Activated naive CD4-positive, alpha-beta T cell treated with anti-CD3 and anti-CD28 coated beads for 36 hours (primary cell): ENCODE measurements at regions not wholly inside any gene's neighbourhood (a gene's known extent, or its start where the extent isn't known, plus 50 kb on each side); places are given as distances from the start of the nearest gene placed in this dataset.

Experiments
- CTCF ChIA-PET: fragments of 350-600 bp; sonication (Branson Sonifier 250); formaldehyde crosslinking; loops from one replicate; lab custom pipeline; 2021; ENCODE audit warnings: antibody characterized with exemption; lab: Charles Lee
- DNase-seq: peaks from one replicate; pipeline ENCODE4 v3.0.0-alpha.2; 2020
- H3K27ac Mint-ChIP-seq: one replicate; pipeline ENCODE4 v1.8.0; 2021; ENCODE audit warnings: mild to moderate bottlenecking, mixed read lengths
- H3K27me3 Mint-ChIP-seq: one replicate; pipeline ENCODE4 v1.8.0; 2021; ENCODE audit warnings: low read depth, mixed read lengths
- H3K36me3 Mint-ChIP-seq: one replicate; pipeline ENCODE4 v1.8.0; 2021; ENCODE audit warnings: low read depth, mixed read lengths
- H3K4me1 Mint-ChIP-seq: one replicate; pipeline ENCODE4 v1.8.0; 2021; ENCODE audit warnings: low read depth, mixed read lengths
- H3K4me3 Mint-ChIP-seq: one replicate; pipeline ENCODE4 v1.8.0; 2021; ENCODE audit warnings: mild to moderate bottlenecking, moderate library complexity, mixed read lengths
- H3K9me3 Mint-ChIP-seq: one replicate; pipeline ENCODE4 v1.8.0; 2021; ENCODE audit warnings: mixed read lengths
- intact Hi-C: fragments of 100-400 bp; cut with micrococcal nuclease; formaldehyde crosslinking; loops from one replicate; pipeline ENCODE4 v1.15.1; 2023

DNA sequence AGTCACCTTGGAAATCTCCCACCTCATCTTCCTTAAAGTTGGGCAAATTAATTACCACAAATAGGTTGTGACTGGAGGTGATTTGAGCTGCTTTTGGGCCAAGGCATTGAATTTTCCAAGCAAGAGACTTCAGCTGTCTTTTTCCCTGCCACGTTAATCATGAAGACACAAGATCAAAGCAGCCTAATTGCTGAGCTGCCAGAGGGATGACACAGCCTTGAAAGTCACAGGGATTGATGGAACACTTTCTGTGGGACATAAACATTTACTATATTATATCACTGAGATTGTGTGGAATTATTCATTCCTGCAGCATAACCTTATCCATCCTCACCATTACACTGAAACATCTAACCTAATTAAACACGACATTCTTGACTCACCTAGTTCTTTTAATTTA, 172.2 kb downstream of the FAM170A start:
- Mint-ChIP-seq H3K27ac (no peak overlapping the region), H3K36me3 (no peaks in the 10 kb centered on the region), H3K9me3 (no peaks in the 10 kb centered on the region), H3K27me3 (no peaks in the 10 kb centered on the region), H3K4me3 (no peak overlapping the region), H3K4me1 (no peaks in the 10 kb centered on the region)
- CTCF ChIA-PET: no interaction called here
- DNase-seq: no peak
- intact Hi-C loops: no loop called here

DNA sequence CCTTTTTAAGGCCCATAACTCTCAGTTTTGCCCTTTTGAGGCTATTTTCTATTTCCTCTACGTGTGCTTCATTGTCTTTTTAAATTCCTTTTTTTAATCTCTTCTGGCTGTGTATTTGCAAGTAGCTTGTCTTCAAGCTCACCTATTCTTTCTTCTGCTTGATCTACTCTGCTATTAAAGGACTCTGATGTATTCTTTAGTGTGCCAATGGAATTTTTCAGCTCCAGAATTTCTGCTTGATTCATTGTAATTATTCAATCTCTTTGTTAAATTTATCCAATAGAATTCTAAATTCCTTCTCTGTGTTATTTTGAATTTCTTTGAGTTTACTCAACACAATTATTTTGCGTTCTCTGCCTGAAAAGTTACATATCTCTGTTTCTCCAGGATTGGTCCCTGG, 178.7 kb downstream of the FAM170A start:
- H3K27ac Mint-ChIP-seq: no peak overlapping the region
- DNase-seq: no peak
- CTCF ChIA-PET: no interaction called here
- no peaks in the 10 kb centered on the region for H3K4me1 Mint-ChIP-seq
- H3K9me3 Mint-ChIP-seq: peaks cover 6% of the 10 kb centered on the region
- intact Hi-C loops: no loop called here
- H3K36me3 Mint-ChIP-seq: no peaks in the 10 kb centered on the region
- H3K4me3 Mint-ChIP-seq: no peak overlapping the region
- no peaks in the 10 kb centered on the region for H3K27me3 Mint-ChIP-seq

DNA sequence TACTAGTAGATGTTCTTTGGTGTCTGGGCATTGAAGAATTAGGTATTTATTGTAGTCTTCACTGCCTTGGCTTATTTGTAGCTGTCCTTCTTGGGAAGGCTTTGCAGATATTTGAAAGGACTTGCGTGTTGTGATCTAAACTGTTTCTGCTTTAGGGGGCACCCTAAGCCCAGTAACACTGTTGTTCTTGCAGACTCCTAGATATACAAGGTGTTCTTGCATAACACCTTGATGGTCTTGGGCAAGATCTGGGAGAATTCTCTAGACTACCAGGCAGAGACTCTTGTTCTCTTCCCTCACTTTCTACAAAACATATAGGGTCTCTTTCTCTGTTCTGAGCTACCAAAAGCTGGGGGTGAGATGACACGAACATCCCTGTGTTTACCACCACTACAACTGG, 179.1 kb downstream of the FAM170A start:
- intact Hi-C loops: no loop called here
- Mint-ChIP-seq H3K27me3 (no peaks in the 10 kb centered on the region), H3K36me3 (no peaks in the 10 kb centered on the region), H3K9me3 (peaks cover 6% of the 10 kb centered on the region), H3K27ac (no peak overlapping the region), H3K4me1 (no peaks in the 10 kb centered on the region), H3K4me3 (no peak overlapping the region)
- CTCF ChIA-PET: no interaction called here
- no peak for DNase-seq

DNA sequence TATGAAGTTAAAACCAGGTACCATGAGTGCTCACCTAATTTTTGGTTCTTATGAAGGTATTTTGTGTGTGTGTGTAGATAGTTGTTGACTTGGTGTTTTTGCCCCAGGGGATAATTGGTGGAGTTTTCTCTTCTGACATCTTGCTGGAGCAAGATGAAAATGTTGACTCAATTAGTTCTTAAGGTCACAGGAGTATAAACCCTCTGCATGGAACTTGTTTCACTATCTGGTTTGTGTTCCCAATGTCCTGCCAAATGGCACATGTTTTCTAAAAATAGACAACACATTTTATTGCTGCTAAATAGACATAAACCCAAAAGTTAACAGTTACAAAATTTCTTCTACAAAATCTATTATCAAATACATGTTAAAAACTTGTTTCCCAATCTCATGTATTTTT, 180.9 kb downstream of the FAM170A start:
- no peaks in the 10 kb centered on the region for H3K36me3 Mint-ChIP-seq
- peaks cover 6% of the 10 kb centered on the region for H3K9me3 Mint-ChIP-seq
- CTCF ChIA-PET: no interaction called here
- intact Hi-C loops: no loop called here
- H3K4me1 Mint-ChIP-seq: no peaks in the 10 kb centered on the region
- H3K4me3 Mint-ChIP-seq: no peak overlapping the region
- H3K27me3 Mint-ChIP-seq: no peaks in the 10 kb centered on the region
- H3K27ac Mint-ChIP-seq: no peak overlapping the region
- no peak for DNase-seq

DNA sequence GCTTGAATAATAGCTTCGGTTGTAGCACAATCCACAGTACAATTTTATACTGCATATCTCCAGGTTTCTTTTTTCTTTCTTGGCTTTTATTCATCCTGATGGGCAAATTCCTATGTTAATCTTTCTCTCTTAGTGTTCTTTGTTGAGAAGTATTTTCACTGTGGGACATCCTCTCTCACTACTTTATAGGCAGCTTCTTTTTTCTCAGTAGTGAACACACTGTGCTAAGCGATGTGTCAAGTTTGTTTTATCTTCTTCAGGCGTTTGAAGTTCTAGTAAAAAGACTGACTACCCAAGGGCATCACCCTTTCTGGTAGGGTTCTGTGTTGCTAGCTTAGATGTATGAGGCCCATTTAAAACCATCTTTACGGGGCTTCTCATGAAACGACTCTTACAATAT, 182.1 kb downstream of the FAM170A start:
- no peaks in the 10 kb centered on the region for H3K4me1 Mint-ChIP-seq
- intact Hi-C loops: no loop called here
- CTCF ChIA-PET: no interaction called here
- H3K27ac Mint-ChIP-seq: no peak overlapping the region
- H3K4me3 Mint-ChIP-seq: no peak overlapping the region
- H3K9me3 Mint-ChIP-seq: peaks cover 6% of the 10 kb centered on the region
- H3K27me3 Mint-ChIP-seq: no peaks in the 10 kb centered on the region
- no peak for DNase-seq
- no peaks in the 10 kb centered on the region for H3K36me3 Mint-ChIP-seq

DNA sequence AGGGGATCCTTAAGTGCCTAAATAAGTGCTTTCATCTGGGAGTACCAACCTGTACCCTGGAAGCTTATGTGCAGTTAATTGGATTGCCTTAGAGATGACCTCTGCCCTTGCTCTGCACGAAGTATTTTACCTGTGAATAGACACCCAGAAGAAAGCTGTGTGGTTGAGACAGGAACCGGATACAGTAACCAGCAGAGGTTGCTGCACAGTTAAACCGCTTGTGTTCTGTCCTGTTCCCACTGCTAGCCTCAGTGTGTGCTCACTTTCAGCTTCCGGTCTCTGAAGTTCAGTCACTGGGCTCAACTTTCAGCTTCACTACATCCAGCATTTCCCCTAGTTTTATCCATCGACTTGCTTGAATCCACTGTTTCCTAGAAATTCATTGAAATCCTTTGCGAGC, 185.3 kb downstream of the FAM170A start:
- CTCF ChIA-PET: no interaction called here
- intact Hi-C loops: no loop called here
- H3K36me3 Mint-ChIP-seq: no peaks in the 10 kb centered on the region
- no peak overlapping the region for H3K27ac Mint-ChIP-seq
- H3K4me1 Mint-ChIP-seq: no peaks in the 10 kb centered on the region
- H3K27me3 Mint-ChIP-seq: no peaks in the 10 kb centered on the region
- DNase-seq: no peak
- H3K9me3 Mint-ChIP-seq: peaks cover 2% of the 10 kb centered on the region
- H3K4me3 Mint-ChIP-seq: no peak overlapping the region

DNA sequence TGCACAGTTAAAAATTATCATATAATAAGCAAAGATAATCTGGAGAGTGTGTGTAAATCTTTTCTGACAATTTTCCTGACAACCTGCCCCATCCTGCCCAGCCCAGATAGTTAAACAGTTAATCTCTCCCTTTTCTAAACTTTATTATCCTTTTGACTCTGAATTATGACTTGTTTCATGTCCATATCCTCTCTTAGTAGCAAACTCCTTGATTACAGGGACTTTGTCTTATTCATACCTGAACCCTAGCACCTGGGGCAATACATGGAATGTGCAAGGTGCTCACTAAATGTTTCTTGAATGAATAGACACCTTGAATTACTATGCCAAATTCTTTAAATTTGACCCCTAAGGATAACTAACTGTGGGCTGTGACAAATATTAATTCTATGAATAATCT, 186.7 kb downstream of the FAM170A start:
- intact Hi-C loops: no loop called here
- Mint-ChIP-seq H3K27ac (no peak overlapping the region), H3K4me3 (no peak overlapping the region), H3K4me1 (no peaks in the 10 kb centered on the region), H3K36me3 (no peaks in the 10 kb centered on the region), H3K9me3 (peaks cover 2% of the 10 kb centered on the region), H3K27me3 (no peaks in the 10 kb centered on the region)
- CTCF ChIA-PET: no interaction called here
- DNase-seq: no peak

DNA sequence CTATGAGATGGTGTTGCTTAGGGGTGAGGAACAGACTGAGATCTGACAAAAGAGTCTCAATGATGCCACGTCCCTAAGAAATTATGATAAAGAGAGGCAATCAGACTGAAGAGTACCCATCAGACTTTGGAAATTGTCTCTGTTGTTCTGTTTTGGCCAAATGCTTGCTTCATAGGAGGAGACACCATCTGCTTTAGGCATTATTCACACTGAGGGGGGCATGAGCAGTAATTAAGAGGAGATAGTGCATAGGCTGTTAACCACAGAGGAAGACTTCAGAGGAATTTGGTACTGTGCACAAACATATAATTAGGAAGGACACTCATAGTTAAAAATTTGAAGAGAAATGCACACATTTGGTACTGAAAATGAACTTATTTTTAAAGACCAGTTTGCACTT, 190.7 kb downstream of the FAM170A start:
- Mint-ChIP-seq H3K27ac (no peak overlapping the region), H3K9me3 (peaks cover 2% of the 10 kb centered on the region), H3K4me3 (no peak overlapping the region), H3K36me3 (no peaks in the 10 kb centered on the region), H3K27me3 (no peaks in the 10 kb centered on the region), H3K4me1 (no peaks in the 10 kb centered on the region)
- intact Hi-C loops: no loop called here
- no peak for DNase-seq
- CTCF ChIA-PET: no interaction called here

DNA sequence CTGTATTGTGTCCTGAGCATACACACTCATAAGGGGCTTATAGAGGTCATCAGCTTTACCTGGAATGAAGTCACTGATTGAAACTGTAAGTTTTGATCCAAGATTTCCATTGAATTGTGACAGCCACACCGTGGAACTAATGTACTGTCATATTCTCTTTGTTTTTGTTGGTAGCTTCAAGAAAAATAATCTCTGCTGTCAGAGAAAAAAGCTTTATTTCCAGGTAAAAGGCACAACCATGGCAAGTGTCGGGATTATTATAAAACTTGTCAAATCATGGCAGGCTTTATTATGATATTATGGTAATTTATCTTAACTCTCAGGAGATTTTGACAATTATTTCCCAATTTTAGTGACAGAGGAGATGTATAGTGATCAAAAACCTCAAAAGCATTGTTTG, 191.2 kb downstream of the FAM170A start:
- CTCF ChIA-PET: interaction anchor here (0.6 kb wide), 1 partner anchor 146 kb away, joined by 4 read pairs; no protein-coding TSS in a partner anchor
- Mint-ChIP-seq H3K4me1 (no peaks in the 10 kb centered on the region), H3K36me3 (no peaks in the 10 kb centered on the region), H3K27ac (no peak overlapping the region), H3K27me3 (no peaks in the 10 kb centered on the region), H3K4me3 (no peak overlapping the region), H3K9me3 (peaks cover 2% of the 10 kb centered on the region)
- no peak for DNase-seq
- intact Hi-C loops: no loop called here

DNA sequence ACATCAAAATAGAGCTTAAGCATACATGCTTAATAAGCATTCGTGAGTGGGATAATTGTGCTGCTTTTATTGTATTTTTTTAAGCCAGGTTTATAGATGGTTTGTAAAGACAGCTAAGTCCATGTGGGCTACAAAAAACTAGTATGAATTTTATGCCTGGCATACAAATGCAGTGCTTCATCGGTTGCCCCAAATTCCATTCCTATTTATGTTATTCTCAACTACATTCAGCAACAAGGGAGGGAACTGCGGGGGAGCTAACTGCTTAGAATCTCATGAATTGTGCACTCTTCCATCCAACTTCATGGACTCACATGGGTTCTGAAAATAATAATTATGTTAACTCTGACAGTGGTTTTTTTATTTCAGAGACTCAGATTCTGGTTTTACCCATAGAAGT, 199.2 kb downstream of the FAM170A start:
- Mint-ChIP-seq H3K4me1 (no peaks in the 10 kb centered on the region), H3K27ac (no peak overlapping the region), H3K4me3 (no peak overlapping the region), H3K9me3 (no peaks in the 10 kb centered on the region), H3K36me3 (no peaks in the 10 kb centered on the region), H3K27me3 (no peaks in the 10 kb centered on the region)
- CTCF ChIA-PET: no interaction called here
- intact Hi-C loops: no loop called here
- no peak for DNase-seq

DNA sequence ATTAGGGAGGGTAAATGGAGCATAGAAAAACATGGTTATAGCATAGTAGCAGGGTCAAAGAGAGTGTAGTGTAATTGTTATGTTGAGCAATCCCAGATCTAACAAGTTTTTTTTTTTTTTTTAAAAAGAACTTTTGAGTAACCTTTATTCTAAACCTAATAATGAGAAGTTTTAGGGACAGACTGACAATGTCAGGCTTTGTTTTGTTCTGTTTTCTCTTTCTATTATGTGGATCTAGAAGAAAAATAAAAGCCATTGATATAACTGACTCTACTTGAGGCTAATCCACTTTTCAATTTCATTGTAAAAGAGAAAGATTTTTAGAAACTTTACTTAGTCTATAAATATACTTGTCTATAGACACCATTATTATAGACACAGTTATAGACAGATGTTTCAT, 200.0 kb downstream of the FAM170A start:
- no peaks in the 10 kb centered on the region for H3K4me1 Mint-ChIP-seq
- CTCF ChIA-PET: no interaction called here
- no peak overlapping the region for H3K27ac Mint-ChIP-seq
- no peaks in the 10 kb centered on the region for H3K9me3 Mint-ChIP-seq
- no peak overlapping the region for H3K4me3 Mint-ChIP-seq
- H3K27me3 Mint-ChIP-seq: no peaks in the 10 kb centered on the region
- intact Hi-C loops: no loop called here
- H3K36me3 Mint-ChIP-seq: no peaks in the 10 kb centered on the region
- DNase-seq: no peak

DNA sequence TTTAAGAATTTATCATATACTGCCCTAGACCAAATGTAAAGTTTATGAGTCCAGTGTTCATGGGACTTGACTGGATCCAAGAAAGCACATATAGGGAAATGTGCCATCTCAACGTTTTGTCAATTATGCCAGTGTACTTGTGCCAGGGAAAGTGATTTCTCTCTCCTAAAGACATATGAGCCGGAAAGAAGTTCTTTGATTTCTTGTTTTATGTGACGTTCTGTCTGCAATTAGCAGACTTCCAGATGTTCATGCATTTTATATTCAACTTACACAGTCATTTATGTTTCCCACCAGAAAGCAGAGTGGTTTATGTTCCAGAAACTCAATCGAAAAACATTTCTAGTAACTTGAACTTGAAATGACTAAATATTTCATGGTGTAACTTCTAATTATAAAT, 203.8 kb downstream of the FAM170A start:
- intact Hi-C loops: no loop called here
- H3K4me1 Mint-ChIP-seq: no peaks in the 10 kb centered on the region
- CTCF ChIA-PET: no interaction called here
- no peaks in the 10 kb centered on the region for H3K36me3 Mint-ChIP-seq
- no peak overlapping the region for H3K4me3 Mint-ChIP-seq
- no peaks in the 10 kb centered on the region for H3K27me3 Mint-ChIP-seq
- H3K27ac Mint-ChIP-seq: no peak overlapping the region
- DNase-seq: no peak
- H3K9me3 Mint-ChIP-seq: peaks cover 3% of the 10 kb centered on the region

DNA sequence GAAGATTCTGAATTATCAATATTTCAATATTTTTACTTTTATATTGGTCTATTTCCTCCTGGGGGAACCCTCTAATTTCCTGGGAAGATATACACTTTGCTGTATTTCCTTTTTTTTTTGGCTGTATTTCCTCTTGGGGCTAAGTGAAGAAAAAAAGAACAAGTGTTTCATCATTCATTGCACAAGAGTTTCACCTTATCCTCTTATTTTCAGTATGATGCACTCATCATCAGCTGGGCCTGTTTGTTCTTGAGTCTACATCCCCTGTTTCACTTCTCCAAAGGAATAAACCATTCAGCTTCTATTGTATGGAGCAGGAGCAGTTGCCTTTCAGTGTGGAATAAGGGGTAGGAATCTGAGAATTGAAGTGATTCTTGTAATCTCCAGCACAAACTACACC, 210.8 kb downstream of the FAM170A start:
- Mint-ChIP-seq H3K4me3 (no peak overlapping the region), H3K36me3 (no peaks in the 10 kb centered on the region), H3K27ac (no peak overlapping the region), H3K4me1 (no peaks in the 10 kb centered on the region), H3K27me3 (no peaks in the 10 kb centered on the region), H3K9me3 (peaks cover 5% of the 10 kb centered on the region)
- intact Hi-C loops: no loop called here
- no peak for DNase-seq
- CTCF ChIA-PET: no interaction called here

DNA sequence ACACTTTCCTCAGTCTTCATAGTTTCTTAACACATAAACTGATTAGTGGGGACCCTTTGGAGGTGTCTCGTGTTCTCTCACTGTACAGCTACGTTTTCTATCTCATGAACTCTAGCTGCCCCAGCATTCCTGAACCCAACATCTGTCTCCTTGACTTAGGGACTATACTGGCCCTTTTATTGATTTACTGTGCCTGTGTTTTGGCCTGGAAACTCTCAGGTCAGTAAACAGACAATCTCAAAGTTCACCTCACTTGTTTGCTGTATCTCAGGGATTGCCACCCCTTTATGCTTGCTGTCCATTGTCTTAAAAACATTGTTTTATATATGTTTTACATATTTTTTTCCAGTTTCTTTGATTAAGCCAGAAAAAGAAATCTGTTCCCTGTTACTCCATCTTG, 222.8 kb downstream of the FAM170A start:
- Mint-ChIP-seq H3K4me3 (no peak overlapping the region), H3K27me3 (no peaks in the 10 kb centered on the region), H3K4me1 (no peaks in the 10 kb centered on the region), H3K27ac (no peak overlapping the region), H3K9me3 (no peaks in the 10 kb centered on the region), H3K36me3 (no peaks in the 10 kb centered on the region)
- DNase-seq: no peak
- intact Hi-C loops: no loop called here
- CTCF ChIA-PET: interaction anchor here (0.6 kb wide), 1 partner anchor 232 kb away, joined by 3 read pairs; no protein-coding TSS in a partner anchor
